Pancreas (tissue), 10 donors: ENCODE measurements at regions not wholly inside any gene's neighbourhood (a gene's known extent, or its start where the extent isn't known, plus 50 kb on each side); places are given as distances from the start of the nearest gene placed in this dataset.

Experiments used
- ATAC-seq, 4 donors: fragments of 200-7000 bp; cut with Tn5 transposase; one replicate each; pipeline versions ENCODE4 v1.8.0 to v1.9.1; 2020; ENCODE audit warnings: mild to moderate bottlenecking in 4 of 4, moderate library complexity in 4 of 4
- DNase-seq, 6 donors: peaks; one replicate each; pipeline ENCODE4 v3.0.0-alpha.2; 2020
- FAIRE-seq: peaks from 2 replicates; lab custom pipeline; 2012; peaks lifted over from hg19 to GRCh38; lab: Jason Lieb, UNC
- H3K27ac ChIP-seq, 4 donors: fragments of 200-600 bp; sonication (generic); 1 replicate in 3 of 4; 2 replicates in 1 of 4; pipeline versions ENCODE4 v1.5.0 to v1.8.0; 2020
- H3K27me3 ChIP-seq, 4 donors: fragments of 200-600 bp; one replicate each; pipeline ENCODE4 v1.8.0; 2021
- H3K36me3 ChIP-seq, 3 donors: fragments of 200-600 bp; sonication (generic) in 1 of 3; one replicate each; pipeline versions ENCODE4 v1.5.0 to v1.8.0; 2020 to 2021
- H3K4me1 ChIP-seq, 3 donors: fragments of 200-600 bp; one replicate each; pipeline ENCODE4 v1.8.0; 2021
- H3K4me3 ChIP-seq, 4 donors: fragments of 200-600 bp; sonication (generic) in 2 of 4; one replicate each; pipeline versions ENCODE4 v1.5.0 to v1.8.0; 2020 to 2021
- H3K9me3 ChIP-seq, 4 donors: fragments of 200-600 bp; one replicate each; pipeline ENCODE4 v1.8.0; 2021
- CTCF ChIP-seq, 4 donors: fragments of 200-600 bp; sonication (generic) in 3 of 4; IDR thresholded peaks; one replicate each; pipeline versions ENCODE4 v1.5.0 to v1.8.0; 2021; ENCODE audit warnings: antibody characterized with exemption in 4 of 4
- WGBS, 2 donors: extraction: QIAGEN DNeasy Blood & Tissue Kit; methylation state at CpG; one replicate each; pipeline ENCODE4 v1.1.7; 2013; 5-methylcytosine and 5-hydroxymethylcytosine counted together
- intact Hi-C, 3 donors: fragments of 100-400 bp; cut with DNase I; formaldehyde crosslinking; loops; one replicate each; pipeline versions ENCODE4 v1.11.1 to v1.14.2; 2022
- donor health status: healthy with polysubstance abuse.
- donor health status: DM: no; HTN: no; CAD: no; lungs with moderate emphysema.
- donor health status: DM: no; HTN: no; CAD: no.
- donor health status: control.
- donor health status: control.
- donor health status: Bipolar disorder and iron deficiency.
- donor health status: DM: yes; HTN: yes; CAD: no.
- donor health status: DM: no; HTN: no; CAD: no.
- donor health status: DM: no; HTN: no; CAD: no.
- donor health status: DM: yes; HTN: yes; CAD: no.

GRCh38 chr3:24834442-24834841, 339.8 kb upstream of the THRB start:
- intact Hi-C loops = no loop called here
- no peak for FAIRE-seq

GRCh38 chr3:24835510-24835909, 340.9 kb upstream of the THRB start:
- ATAC-seq (no peak), DNase-seq (no peak), FAIRE-seq (no peak)
- Histone ChIP-seq H3K4me1 (peaks cover 0 to under 1% (median 0%) of the 10 kb centered on the region in 3 donors), H3K9me3 (no peaks in the 10 kb centered on the region), H3K4me3 (no peak overlapping the region), H3K27ac (no peak overlapping the region), H3K27me3 (peaks cover 0 to 18% (median 3%) of the 10 kb centered on the region in 4 donors), H3K36me3 (no peaks in the 10 kb centered on the region)
- TF ChIP-seq CTCF (IDR thresholded peaks at IDR 0.05) = no peak
- 69 to 83% methylated on average over 4 of the region's 4 CpGs for WGBS, 2 donors
- intact Hi-C loops = no loop called here

More at GRCh38 chr3:24834442-24834841, 339.8 kb upstream of the THRB start:
- peaks cover 0 to 18% (median 3%) of the 10 kb centered on the region in 4 donors for H3K27me3 ChIP-seq
- ATAC-seq (no peak), DNase-seq (no peak)
- no peak for TF ChIP-seq CTCF (IDR thresholded peaks at IDR 0.05)
- H3K4me1 ChIP-seq = no peaks in the 10 kb centered on the region
- H3K4me3 ChIP-seq = no peak overlapping the region
- H3K9me3 ChIP-seq = no peaks in the 10 kb centered on the region
- H3K27ac ChIP-seq = no peak overlapping the region
- WGBS, 2 donors = 57 to 66% methylated on average over 4 of the region's 4 CpGs
- no peaks in the 10 kb centered on the region for H3K36me3 ChIP-seq

GRCh38 chr3:24837601-24838000, 343.0 kb upstream of the THRB start:
- no peaks in the 10 kb centered on the region for H3K36me3 ChIP-seq
- no peak for FAIRE-seq

GRCh38 chr3:24838533-24838932, 343.9 kb upstream of the THRB start:
- Histone ChIP-seq H3K36me3 (no peaks in the 10 kb centered on the region), H3K9me3 (no peaks in the 10 kb centered on the region), H3K4me1 (peaks cover 0 to 5% (median 0%) of the 10 kb centered on the region in 3 donors), H3K27ac (no peak overlapping the region), H3K27me3 (peaks cover 0 to 4% (median 0%) of the 10 kb centered on the region in 4 donors), H3K4me3 (no peak overlapping the region)
- DNase-seq = no peak
- intact Hi-C loops = no loop called here
- FAIRE-seq = peak; percentile 20
- ATAC-seq = no peak
- no peak for TF ChIP-seq CTCF (IDR thresholded peaks at IDR 0.05)

More at GRCh38 chr3:24837601-24838000, 343.0 kb upstream of the THRB start:
- Histone ChIP-seq H3K9me3 (no peaks in the 10 kb centered on the region), H3K27me3 (peaks cover 0 to 11% (median 0%) of the 10 kb centered on the region in 4 donors), H3K27ac (no peak overlapping the region), H3K4me1 (peaks cover 0 to 5% (median 0%) of the 10 kb centered on the region in 3 donors), H3K4me3 (no peak overlapping the region)
- WGBS, 2 donors = 52 to 64% methylated on average over 3 of the region's 3 CpGs
- intact Hi-C loops = no loop called here
- no peak for DNase-seq
- ATAC-seq = no peak
- no peak for TF ChIP-seq CTCF (IDR thresholded peaks at IDR 0.05)

GRCh38 chr3:24843955-24844354, 349.3 kb upstream of the THRB start:
- no peak for TF ChIP-seq CTCF (IDR thresholded peaks at IDR 0.05)
- Histone ChIP-seq H3K27ac (no peak overlapping the region), H3K36me3 (no peaks in the 10 kb centered on the region), H3K4me1 (peaks cover 0 to 5% (median 0%) of the 10 kb centered on the region in 3 donors), H3K9me3 (no peaks in the 10 kb centered on the region), H3K4me3 (no peak overlapping the region), H3K27me3 (no peaks in the 10 kb centered on the region)
- WGBS, 2 donors = 52 to 60% methylated on average over 2 of the region's 2 CpGs
- intact Hi-C loops = no loop called here
- DNase-seq (no peak), FAIRE-seq (no peak), ATAC-seq (no peak)
